Mucosa of rectum (tissue), 2 donors: ENCODE measurements at regions not wholly inside any gene's neighbourhood (a gene's known extent, or its start where the extent isn't known, plus 50 kb on each side); places are given as distances from the start of the nearest gene placed in this dataset.

ENCODE experiments used
- H3K27ac ChIP-seq, 2 donors: one replicate each; pipeline ENCODE4 v1.7.0; 2013; ENCODE audit warnings: inconsistent platforms in 2 of 2, low read depth in 2 of 2, low read length in 2 of 2
- H3K27me3 ChIP-seq, 2 donors: one replicate each; pipeline ENCODE4 v1.7.0; 2013; ENCODE audit warnings: low read length in 2 of 2; ENCODE audit not compliant: control insufficient read depth in 2 of 2, insufficient read depth in 2 of 2
- H3K36me3 ChIP-seq, 2 donors: one replicate each; pipeline ENCODE4 v1.7.0; 2013; ENCODE audit warnings: low read length in 2 of 2; ENCODE audit not compliant: control insufficient read depth in 2 of 2, insufficient read depth in 2 of 2
- H3K4me1 ChIP-seq, 2 donors: one replicate each; pipeline ENCODE4 v1.7.0; 2013; ENCODE audit warnings: low read length in 2 of 2, mild to moderate bottlenecking in 1 of 2; ENCODE audit not compliant: control insufficient read depth in 2 of 2, insufficient read depth in 2 of 2
- H3K4me3 ChIP-seq, 2 donors: one replicate each; pipeline ENCODE4 v1.7.0; 2013; ENCODE audit warnings: low read length in 2 of 2
- H3K9ac ChIP-seq, 2 donors: one replicate each; pipeline ENCODE4 v1.7.0; 2013; ENCODE audit warnings: low read length in 2 of 2, low read depth in 1 of 2, mild to moderate bottlenecking in 1 of 2
- H3K9me3 ChIP-seq, 2 donors: one replicate each; pipeline ENCODE4 v1.7.0; 2013; ENCODE audit warnings: low read length in 2 of 2; ENCODE audit not compliant: control insufficient read depth in 2 of 2
- donor health status: healthy.
- donor health status: Normal muscosa, but diverticular disease.

- H3K4me1 ChIP-seq: no peaks in the 10 kb centered on the region
- no peaks in the 10 kb centered on the region for H3K9me3 ChIP-seq
- H3K27ac ChIP-seq: no peak overlapping the region
- H3K27me3 ChIP-seq: no peaks in the 10 kb centered on the region
- H3K36me3 ChIP-seq: no peaks in the 10 kb centered on the region
- H3K9ac ChIP-seq: no peak overlapping the region
- no peak overlapping the region for H3K4me3 ChIP-seq
These were observed 608.3 kb upstream of the CHRM3 start for GRCh38 chr1:238778113-238778512.

- H3K27me3 ChIP-seq: no peaks in the 10 kb centered on the region
- no peak overlapping the region for H3K9ac ChIP-seq
- no peaks in the 10 kb centered on the region for H3K9me3 ChIP-seq
- H3K4me1 ChIP-seq: no peaks in the 10 kb centered on the region
- H3K36me3 ChIP-seq: no peaks in the 10 kb centered on the region
- H3K4me3 ChIP-seq: no peak overlapping the region
- H3K27ac ChIP-seq: no peak overlapping the region
These were observed 608.8 kb upstream of the CHRM3 start for GRCh38 chr1:238777551-238777950.

- Histone ChIP-seq H3K27me3 (no peaks in the 10 kb centered on the region), H3K9ac (no peak overlapping the region), H3K36me3 (no peaks in the 10 kb centered on the region), H3K4me3 (no peak overlapping the region), H3K4me1 (no peaks in the 10 kb centered on the region), H3K9me3 (no peaks in the 10 kb centered on the region), H3K27ac (no peak overlapping the region)
These were observed 610.2 kb upstream of the CHRM3 start for GRCh38 chr1:238776126-238776525.

GRCh38 chr1:238772322-238772721 lies 614.0 kb upstream of the CHRM3 start:
- Histone ChIP-seq H3K36me3 (no peaks in the 10 kb centered on the region), H3K9ac (no peak overlapping the region), H3K27ac (no peak overlapping the region), H3K4me3 (no peak overlapping the region), H3K4me1 (no peaks in the 10 kb centered on the region), H3K27me3 (no peaks in the 10 kb centered on the region), H3K9me3 (no peaks in the 10 kb centered on the region)

- Histone ChIP-seq H3K27me3 (no peaks in the 10 kb centered on the region), H3K36me3 (no peaks in the 10 kb centered on the region), H3K9me3 (no peaks in the 10 kb centered on the region), H3K4me1 (no peaks in the 10 kb centered on the region), H3K27ac (no peak overlapping the region), H3K4me3 (no peak overlapping the region), H3K9ac (no peak overlapping the region)
These were observed 619.0 kb upstream of the CHRM3 start for GRCh38 chr1:238767321-238767720.

GRCh38 chr1:238764779-238765178 lies 621.6 kb upstream of the CHRM3 start:
- Histone ChIP-seq H3K4me3 (no peak overlapping the region), H3K27me3 (no peaks in the 10 kb centered on the region), H3K9ac (no peak overlapping the region), H3K36me3 (no peaks in the 10 kb centered on the region), H3K4me1 (no peaks in the 10 kb centered on the region), H3K9me3 (no peaks in the 10 kb centered on the region), H3K27ac (no peak overlapping the region)

GRCh38 chr1:238753252-238753651 lies 633.1 kb upstream of the CHRM3 start:
- Histone ChIP-seq H3K36me3 (no peaks in the 10 kb centered on the region), H3K4me3 (no peak overlapping the region), H3K9ac (no peak overlapping the region), H3K27me3 (no peaks in the 10 kb centered on the region), H3K9me3 (no peaks in the 10 kb centered on the region), H3K27ac (no peak overlapping the region), H3K4me1 (no peaks in the 10 kb centered on the region)

GRCh38 chr1:238752327-238752726 lies 634.0 kb upstream of the CHRM3 start:
- Histone ChIP-seq H3K27ac (no peak overlapping the region), H3K9ac (no peak overlapping the region), H3K4me3 (no peak overlapping the region), H3K36me3 (no peaks in the 10 kb centered on the region), H3K9me3 (no peaks in the 10 kb centered on the region), H3K4me1 (no peaks in the 10 kb centered on the region), H3K27me3 (no peaks in the 10 kb centered on the region)

- Histone ChIP-seq H3K4me1 (no peaks in the 10 kb centered on the region), H3K36me3 (no peaks in the 10 kb centered on the region), H3K27ac (no peak overlapping the region), H3K27me3 (no peaks in the 10 kb centered on the region), H3K9ac (no peak overlapping the region), H3K4me3 (no peak overlapping the region), H3K9me3 (no peaks in the 10 kb centered on the region)
These were observed 641.3 kb upstream of the CHRM3 start for GRCh38 chr1:238745069-238745468.

- Histone ChIP-seq H3K4me1 (no peaks in the 10 kb centered on the region), H3K27ac (no peak overlapping the region), H3K9me3 (no peaks in the 10 kb centered on the region), H3K27me3 (no peaks in the 10 kb centered on the region), H3K9ac (no peak overlapping the region), H3K36me3 (no peaks in the 10 kb centered on the region), H3K4me3 (no peak overlapping the region)
These were observed 647.5 kb upstream of the CHRM3 start for GRCh38 chr1:238738892-238739291.

GRCh38 chr1:238727670-238728069 lies 658.7 kb upstream of the CHRM3 start:
- Histone ChIP-seq H3K4me3 (no peak overlapping the region), H3K9ac (no peak overlapping the region), H3K27me3 (no peaks in the 10 kb centered on the region)

More at GRCh38 chr1:238727670-238728069, 658.7 kb upstream of the CHRM3 start:
- Histone ChIP-seq H3K4me1 (no peaks in the 10 kb centered on the region), H3K27ac (no peak overlapping the region), H3K9me3 (no peaks in the 10 kb centered on the region), H3K36me3 (no peaks in the 10 kb centered on the region)
